ENCODE measurements at regions not wholly inside any gene's neighbourhood (a gene's known extent, or its start where the extent isn't known, plus 50 kb on each side); places are given as distances from the start of the nearest gene placed in this dataset.

DNA sequence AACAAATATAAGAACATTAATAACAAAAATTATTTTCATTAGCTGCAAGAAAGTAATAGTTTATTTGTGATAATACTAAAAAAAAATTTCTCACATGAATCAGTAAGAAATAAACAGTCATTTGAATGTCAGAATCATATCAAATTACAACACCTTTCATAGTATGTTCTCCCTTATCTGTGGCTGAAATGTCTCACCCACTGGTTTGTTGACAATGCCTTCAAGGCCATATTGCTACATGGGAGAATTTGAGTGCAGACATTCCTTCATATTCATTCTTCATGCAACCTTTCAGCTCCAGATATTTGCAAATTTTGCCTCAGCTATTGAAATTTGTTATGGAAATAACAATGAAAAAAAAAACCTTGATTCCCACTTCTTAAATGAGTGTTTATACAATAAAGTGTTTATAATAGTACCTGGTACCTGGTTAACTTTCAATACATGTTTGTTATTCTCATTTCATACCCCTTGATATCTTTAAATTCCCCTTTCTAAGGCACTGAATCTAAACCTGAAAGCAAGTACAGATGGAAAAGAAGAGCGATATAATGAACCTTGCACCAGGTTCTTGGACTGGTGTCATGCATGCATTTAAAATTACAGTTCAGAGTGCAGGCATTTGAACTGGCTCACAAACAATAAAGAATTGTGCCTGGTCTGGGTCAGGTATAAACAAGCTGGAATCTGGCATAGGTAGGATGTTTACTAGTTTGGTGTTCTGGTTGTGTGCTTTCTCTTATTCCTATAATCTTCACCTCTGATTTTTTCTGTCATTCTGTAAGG lies 242.2 kb upstream of the ADGRL2 start:
- Mint-ChIP-seq H3K9me3 (no peaks in the 10 kb centered on the region), H3K4me3 (no peak overlapping the region), H3K27me3 (no peaks in the 10 kb centered on the region), H3K4me1 (peaks cover 0 to 2% (median 0%) of the 10 kb centered on the region in 3 donors), H3K36me3 (no peaks in the 10 kb centered on the region), H3K27ac (no peak overlapping the region)

GRCh38 chr1:81556968-81557367 lies 243.8 kb upstream of the ADGRL2 start:
- no peak overlapping the region for H3K27ac Mint-ChIP-seq
- no peaks in the 10 kb centered on the region for H3K4me1 Mint-ChIP-seq
- H3K9me3 Mint-ChIP-seq = no peaks in the 10 kb centered on the region
- no peak overlapping the region for H3K4me3 Mint-ChIP-seq
- H3K27me3 Mint-ChIP-seq = no peaks in the 10 kb centered on the region
- no peaks in the 10 kb centered on the region for H3K36me3 Mint-ChIP-seq

DNA sequence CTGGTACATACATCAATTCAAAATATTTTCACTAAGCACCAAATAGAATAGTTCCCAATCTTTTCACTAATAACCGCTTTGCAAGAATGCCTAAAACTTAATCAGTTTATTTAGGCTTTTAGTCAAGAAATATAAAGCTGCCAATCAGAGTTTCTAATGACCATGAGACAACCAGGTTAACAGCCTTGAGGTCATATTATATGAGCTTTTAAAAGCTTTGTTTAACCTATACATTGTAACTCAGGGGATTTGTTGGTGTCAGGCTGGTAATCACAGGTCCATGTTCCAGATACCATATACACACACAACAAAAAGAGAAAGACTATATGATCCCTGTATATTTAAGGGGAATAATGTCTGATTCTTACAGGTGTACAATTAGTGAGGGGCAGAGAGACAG lies 246.2 kb upstream of the ADGRL2 start:
- Mint-ChIP-seq H3K27me3 (no peaks in the 10 kb centered on the region), H3K4me3 (no peak overlapping the region), H3K4me1 (peaks cover 0 to 2% (median 0%) of the 10 kb centered on the region in 3 donors), H3K9me3 (no peaks in the 10 kb centered on the region), H3K36me3 (no peaks in the 10 kb centered on the region), H3K27ac (no peak overlapping the region)

DNA sequence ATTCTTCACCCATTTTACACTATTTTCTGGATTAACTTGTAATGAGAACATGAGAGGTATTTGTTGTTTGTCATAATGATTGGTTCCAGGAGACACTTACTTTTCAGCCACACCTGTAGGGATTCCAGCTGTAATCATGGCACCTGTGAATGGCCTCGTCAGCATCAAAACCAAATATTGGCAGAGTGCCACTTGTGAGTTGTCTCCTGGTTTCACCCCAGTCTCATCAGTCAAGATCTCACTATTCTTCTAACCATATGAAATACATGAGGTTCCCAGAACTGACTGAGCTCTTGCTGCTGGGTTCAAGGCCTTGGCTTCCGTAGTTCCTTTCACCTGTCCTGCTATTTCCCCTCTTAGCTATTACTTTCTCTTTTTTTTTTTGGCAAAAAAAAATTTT lies 246.6 kb upstream of the ADGRL2 start:
- Mint-ChIP-seq H3K36me3 (no peaks in the 10 kb centered on the region), H3K4me3 (no peak overlapping the region), H3K27ac (no peak overlapping the region), H3K27me3 (no peaks in the 10 kb centered on the region), H3K4me1 (peaks cover 0 to 4% (median under 1%) of the 10 kb centered on the region in 3 donors), H3K9me3 (no peaks in the 10 kb centered on the region)

GRCh38 chr1:81553503-81553902 lies 247.2 kb upstream of the ADGRL2 start:
- Mint-ChIP-seq H3K36me3 (no peaks in the 10 kb centered on the region), H3K4me3 (no peak overlapping the region), H3K4me1 (peaks cover 0 to 6% (median 5%) of the 10 kb centered on the region in 3 donors), H3K27me3 (no peaks in the 10 kb centered on the region), H3K27ac (no peak overlapping the region), H3K9me3 (no peaks in the 10 kb centered on the region)

DNA sequence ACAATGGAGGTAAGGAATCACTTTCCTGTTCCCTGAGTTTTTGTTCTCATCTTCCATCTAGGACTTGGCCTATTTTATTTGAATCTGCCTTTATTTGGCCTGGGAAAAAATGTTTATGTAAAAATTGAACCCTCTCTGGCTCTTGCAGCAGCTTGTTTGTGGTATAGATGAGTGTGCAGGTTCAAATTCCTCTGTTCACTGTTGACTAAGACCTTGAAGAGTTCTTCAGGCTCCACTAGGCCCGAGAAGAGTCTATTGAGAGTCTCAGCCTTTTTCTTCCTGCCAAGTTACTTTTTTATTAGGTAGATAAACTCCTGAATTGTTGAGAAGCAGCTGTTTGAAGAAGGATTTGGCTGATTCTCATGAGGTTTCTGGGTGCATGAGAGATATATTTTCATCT lies 248.8 kb upstream of the ADGRL2 start:
- H3K36me3 Mint-ChIP-seq = no peaks in the 10 kb centered on the region
- no peak overlapping the region for H3K27ac Mint-ChIP-seq
- no peaks in the 10 kb centered on the region for H3K27me3 Mint-ChIP-seq
- H3K4me1 Mint-ChIP-seq = peaks cover 0 to 6% (median 5%) of the 10 kb centered on the region in 3 donors
- H3K4me3 Mint-ChIP-seq = no peak overlapping the region
- H3K9me3 Mint-ChIP-seq = no peaks in the 10 kb centered on the region

- Mint-ChIP-seq H3K4me1 (peaks cover 0 to 6% (median 5%) of the 10 kb centered on the region in 3 donors), H3K9me3 (no peaks in the 10 kb centered on the region), H3K36me3 (no peaks in the 10 kb centered on the region), H3K27ac (no peak overlapping the region), H3K4me3 (no peak overlapping the region), H3K27me3 (no peaks in the 10 kb centered on the region)
These were observed 250.0 kb upstream of the ADGRL2 start for GRCh38 chr1:81550753-81551152.

DNA sequence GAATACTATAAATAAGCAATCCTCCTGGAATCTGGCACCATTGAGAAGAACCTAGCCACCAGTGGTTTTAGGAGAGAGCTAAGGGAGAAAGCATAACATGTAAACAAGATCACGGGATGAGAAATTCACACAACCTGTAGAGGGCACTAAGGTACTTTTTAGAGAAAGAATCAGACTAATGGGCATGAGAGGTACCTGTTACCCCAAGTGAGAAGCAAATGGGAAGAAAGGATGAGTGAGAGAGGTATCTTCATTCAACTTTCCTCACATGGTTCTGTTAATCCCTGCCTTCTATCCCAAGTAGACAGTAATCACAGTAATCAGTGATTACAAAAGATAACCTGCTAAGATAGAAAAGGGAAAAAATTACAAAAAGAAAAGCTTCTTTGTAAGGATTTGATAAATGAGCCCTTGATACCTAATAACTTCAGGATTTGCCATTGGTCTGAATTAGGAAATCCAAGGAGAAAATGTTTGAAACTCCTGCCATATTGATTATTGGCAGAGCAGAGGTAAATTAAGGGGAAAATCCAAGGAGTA lies 251.1 kb upstream of the ADGRL2 start:
- Mint-ChIP-seq H3K36me3 (no peaks in the 10 kb centered on the region), H3K27ac (no peak overlapping the region), H3K27me3 (no peaks in the 10 kb centered on the region), H3K4me1 (peaks cover 0 to 6% (median 5%) of the 10 kb centered on the region in 3 donors), H3K9me3 (no peaks in the 10 kb centered on the region), H3K4me3 (no peak overlapping the region)

- no peak overlapping the region for H3K27ac Mint-ChIP-seq
- H3K9me3 Mint-ChIP-seq = no peaks in the 10 kb centered on the region
- no peak overlapping the region for H3K4me3 Mint-ChIP-seq
- peaks cover 0 to 6% (median 5%) of the 10 kb centered on the region in 3 donors for H3K4me1 Mint-ChIP-seq
- H3K36me3 Mint-ChIP-seq = no peaks in the 10 kb centered on the region
- H3K27me3 Mint-ChIP-seq = no peaks in the 10 kb centered on the region
These were observed 251.7 kb upstream of the ADGRL2 start for GRCh38 chr1:81548918-81549587.

- H3K27ac Mint-ChIP-seq = no peak overlapping the region
- no peaks in the 10 kb centered on the region for H3K36me3 Mint-ChIP-seq
- no peaks in the 10 kb centered on the region for H3K27me3 Mint-ChIP-seq
- H3K4me1 Mint-ChIP-seq = peaks cover 0 to 6% (median 5%) of the 10 kb centered on the region in 3 donors
- no peaks in the 10 kb centered on the region for H3K9me3 Mint-ChIP-seq
- H3K4me3 Mint-ChIP-seq = no peak overlapping the region
These were observed 252.8 kb upstream of the ADGRL2 start for GRCh38 chr1:81547912-81548303.

GRCh38 chr1:81547261-81547911 lies 253.3 kb upstream of the ADGRL2 start:
- Mint-ChIP-seq H3K27ac (no peak overlapping the region), H3K4me1 (peaks cover 0 to 6% (median 5%) of the 10 kb centered on the region in 3 donors), H3K4me3 (no peak overlapping the region), H3K36me3 (no peaks in the 10 kb centered on the region), H3K9me3 (no peaks in the 10 kb centered on the region), H3K27me3 (no peaks in the 10 kb centered on the region)

- Mint-ChIP-seq H3K9me3 (no peaks in the 10 kb centered on the region), H3K4me3 (no peak overlapping the region), H3K4me1 (peaks cover 0 to 6% (median 5%) of the 10 kb centered on the region in 3 donors), H3K27ac (no peak overlapping the region), H3K36me3 (no peaks in the 10 kb centered on the region), H3K27me3 (no peaks in the 10 kb centered on the region)
These were observed 255.0 kb upstream of the ADGRL2 start for GRCh38 chr1:81545734-81546133.

DNA sequence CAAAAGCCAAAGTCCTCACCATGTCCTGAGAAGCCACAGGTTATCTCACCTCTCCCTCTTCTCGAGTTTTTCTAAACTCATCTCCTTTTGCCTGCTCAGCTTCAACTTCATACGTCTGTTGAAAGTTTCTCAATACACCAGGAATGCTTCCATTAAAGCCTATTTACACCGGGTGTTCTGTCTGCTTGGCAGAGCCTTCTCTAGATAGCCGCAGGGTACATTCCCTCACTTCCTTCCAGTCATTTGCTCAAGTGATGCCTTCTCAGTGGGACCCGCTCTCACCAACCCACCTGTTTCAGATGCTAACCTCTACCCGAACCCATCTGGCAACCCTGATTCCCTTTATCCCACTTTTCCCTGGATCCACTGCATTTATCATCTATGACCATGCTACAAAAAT lies 257.0 kb upstream of the ADGRL2 start:
- H3K4me1 Mint-ChIP-seq = peaks cover 0 to 1% (median 0%) of the 10 kb centered on the region in 3 donors
- H3K27ac Mint-ChIP-seq = no peak overlapping the region
- H3K36me3 Mint-ChIP-seq = no peaks in the 10 kb centered on the region
- H3K27me3 Mint-ChIP-seq = peaks cover 2% of the 10 kb centered on the region
- no peaks in the 10 kb centered on the region for H3K9me3 Mint-ChIP-seq
- no peak overlapping the region for H3K4me3 Mint-ChIP-seq

DNA sequence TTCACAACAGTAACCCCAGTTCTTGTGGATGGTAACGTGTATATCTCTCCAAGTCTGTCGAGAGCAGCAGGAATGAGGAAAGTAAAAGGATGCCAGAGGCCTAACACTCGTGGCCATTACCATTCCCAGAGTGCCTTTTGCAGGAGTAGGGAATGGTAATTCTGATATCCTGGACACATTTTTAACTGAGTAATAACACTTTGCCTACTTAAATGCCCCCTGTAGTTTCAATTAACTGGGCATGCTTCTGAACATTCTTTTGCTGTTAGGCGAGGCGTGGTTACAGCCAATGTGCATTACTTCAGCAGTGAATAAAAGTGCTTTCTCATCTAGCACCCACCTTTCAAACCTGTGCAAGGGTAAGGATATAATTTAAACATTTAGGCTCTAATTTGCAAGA lies 258.5 kb upstream of the ADGRL2 start:
- H3K27me3 Mint-ChIP-seq = peaks cover 2% of the 10 kb centered on the region
- H3K27ac Mint-ChIP-seq = no peak overlapping the region
- no peak overlapping the region for H3K4me3 Mint-ChIP-seq
- H3K4me1 Mint-ChIP-seq = no peaks in the 10 kb centered on the region
- H3K36me3 Mint-ChIP-seq = no peaks in the 10 kb centered on the region
- no peaks in the 10 kb centered on the region for H3K9me3 Mint-ChIP-seq

DNA sequence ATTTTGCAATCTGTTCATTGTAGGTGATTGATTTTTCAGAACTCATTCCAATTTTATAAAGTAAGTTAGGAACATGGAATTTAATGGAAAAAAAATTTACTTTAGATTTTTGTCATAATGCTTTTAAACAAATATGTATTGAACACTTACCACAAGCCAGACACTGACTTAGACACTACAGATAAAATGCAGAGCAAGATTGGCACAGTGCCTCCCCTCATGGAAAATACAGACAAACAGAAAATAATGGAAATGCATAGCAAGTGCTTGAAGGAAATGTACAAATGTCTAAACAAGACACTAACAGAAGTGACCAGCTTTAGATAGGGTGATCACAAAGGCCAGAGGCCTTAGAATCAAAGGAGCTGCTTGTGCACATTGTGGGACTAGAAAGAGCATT lies 260.5 kb upstream of the ADGRL2 start:
- Mint-ChIP-seq H3K4me1 (no peaks in the 10 kb centered on the region), H3K27ac (no peak overlapping the region), H3K27me3 (peaks cover 2% of the 10 kb centered on the region), H3K36me3 (no peaks in the 10 kb centered on the region), H3K9me3 (no peaks in the 10 kb centered on the region), H3K4me3 (no peak overlapping the region)
